Stimulated activated effector memory CD8-positive, alpha-beta T cell treated with anti-CD3 and anti-CD28 coated beads, Interleukin-12 subunit alpha, Interleukin-12 subunit beta, amount 100 ng/mL, for 72 hours (primary cell): ENCODE measurements at regions not wholly inside any gene's neighbourhood (a gene's known extent, or its start where the extent isn't known, plus 50 kb on each side); places are given as distances from the start of the nearest gene placed in this dataset.

Experiments
- ATAC-seq: fragments of 150-1000 bp; cut with Tn5 transposase; 2 replicates; pipeline ENCODE4 v1.10.0; 2021
- DNase-seq, 2 donors: peaks; one replicate each; pipeline ENCODE4 v3.0.0; 2021 to 2022; ENCODE audit warnings: low spot score in 2 of 2
- H3K27ac Mint-ChIP-seq: one replicate; pipeline ENCODE4 v1.8.0; 2022; ENCODE audit warnings: mild to moderate bottlenecking, mixed read lengths
- H3K36me3 Mint-ChIP-seq: one replicate; pipeline ENCODE4 v1.8.0; 2022; ENCODE audit warnings: mild to moderate bottlenecking, mixed read lengths
- H3K4me1 Mint-ChIP-seq: one replicate; pipeline ENCODE4 v1.8.0; 2022; ENCODE audit warnings: mixed read lengths
- H3K4me3 Mint-ChIP-seq: one replicate; pipeline ENCODE4 v1.8.0; 2022; ENCODE audit warnings: mild to moderate bottlenecking, mixed read lengths
- H3K9me3 Mint-ChIP-seq: one replicate; pipeline ENCODE4 v1.8.0; 2022; ENCODE audit warnings: mixed read lengths

DNA sequence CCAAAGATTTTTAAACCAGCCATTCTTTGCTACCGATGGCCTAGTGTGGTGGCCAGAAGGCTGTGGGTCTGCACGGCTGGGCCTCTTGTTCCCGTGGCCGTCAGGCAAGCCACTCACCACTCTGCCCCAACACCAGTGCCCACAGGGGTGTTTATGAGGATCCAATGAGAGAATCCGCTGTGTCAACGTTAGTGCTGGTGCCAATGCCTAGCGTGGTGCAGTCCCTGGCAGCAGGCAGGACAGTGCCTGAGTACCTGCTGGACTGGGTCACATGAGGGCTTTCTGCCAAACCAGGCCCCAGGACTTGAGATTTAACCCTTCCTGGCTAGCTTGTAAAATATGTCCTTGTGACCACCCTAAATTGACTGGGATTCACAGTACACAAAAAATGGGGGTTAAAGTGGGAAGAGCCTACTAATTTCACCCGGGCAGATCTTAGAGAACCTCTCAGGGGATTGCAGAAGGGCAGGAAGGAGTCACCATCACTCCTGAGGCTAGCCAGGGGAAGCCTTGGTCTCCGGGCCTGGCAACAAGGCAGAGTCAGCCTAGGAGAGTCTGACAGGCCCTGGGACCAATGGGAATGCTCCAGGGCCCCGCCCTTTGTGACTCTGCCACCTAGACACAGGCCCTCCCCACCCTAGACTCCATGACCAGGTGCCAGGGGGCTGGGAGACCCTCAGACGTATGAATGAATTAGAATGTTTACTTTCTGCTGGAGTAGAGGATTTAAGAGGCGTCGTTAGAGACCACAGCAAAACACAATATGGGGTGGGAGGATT is 63.2 kb upstream of the FSTL4 start:
- Mint-ChIP-seq H3K27ac (no peak overlapping the region), H3K9me3 (no peaks in the 10 kb centered on the region), H3K4me3 (no peak overlapping the region), H3K36me3 (no peaks in the 10 kb centered on the region), H3K4me1 (no peaks in the 10 kb centered on the region)
- DNase-seq (peak in 1 of 2 donors; percentile 25), ATAC-seq (no peak)

- ATAC-seq (no peak), DNase-seq (peak in 1 of 2 donors; percentile 30)
- H3K27ac Mint-ChIP-seq: no peak overlapping the region
- H3K36me3 Mint-ChIP-seq: no peaks in the 10 kb centered on the region
- H3K9me3 Mint-ChIP-seq: no peaks in the 10 kb centered on the region
- H3K4me1 Mint-ChIP-seq: no peaks in the 10 kb centered on the region
- no peak overlapping the region for H3K4me3 Mint-ChIP-seq
Observed at GRCh38 chr5:133670336-133670735, 58.0 kb upstream of the FSTL4 start.

- Mint-ChIP-seq H3K9me3 (no peaks in the 10 kb centered on the region), H3K27ac (no peak overlapping the region), H3K36me3 (no peaks in the 10 kb centered on the region), H3K4me1 (no peaks in the 10 kb centered on the region), H3K4me3 (no peak overlapping the region)
- DNase-seq (peak in 1 of 2 donors; percentile 23), ATAC-seq (peak; percentile 29)
Observed at GRCh38 chr5:133669472-133669871, 57.1 kb upstream of the FSTL4 start.

DNA sequence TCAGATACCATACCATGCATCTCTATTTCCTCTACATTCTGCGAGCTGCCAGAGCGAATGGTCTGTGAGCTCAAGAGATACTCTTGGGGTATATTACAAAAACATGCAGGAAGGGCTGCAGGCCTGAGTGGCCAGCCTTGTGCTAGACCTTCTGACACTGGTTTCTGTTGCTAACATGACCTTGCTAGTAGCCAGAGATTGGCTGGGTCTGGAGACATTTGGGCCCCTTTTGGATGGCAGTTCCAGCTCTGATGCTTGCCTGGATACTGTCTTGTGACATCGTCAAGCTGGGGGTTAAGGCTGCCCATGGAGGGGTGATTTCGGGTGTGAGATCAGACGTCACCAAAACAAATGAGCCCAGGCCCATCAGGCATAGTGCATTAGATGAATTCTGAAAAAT is 56.1 kb upstream of the FSTL4 start:
- peak in 1 of 2 donors; percentile 13 for DNase-seq
- no peak overlapping the region for H3K27ac Mint-ChIP-seq
- no peak overlapping the region for H3K4me3 Mint-ChIP-seq
- no peak for ATAC-seq
- H3K4me1 Mint-ChIP-seq: no peaks in the 10 kb centered on the region
- no peaks in the 10 kb centered on the region for H3K36me3 Mint-ChIP-seq
- H3K9me3 Mint-ChIP-seq: no peaks in the 10 kb centered on the region

DNA sequence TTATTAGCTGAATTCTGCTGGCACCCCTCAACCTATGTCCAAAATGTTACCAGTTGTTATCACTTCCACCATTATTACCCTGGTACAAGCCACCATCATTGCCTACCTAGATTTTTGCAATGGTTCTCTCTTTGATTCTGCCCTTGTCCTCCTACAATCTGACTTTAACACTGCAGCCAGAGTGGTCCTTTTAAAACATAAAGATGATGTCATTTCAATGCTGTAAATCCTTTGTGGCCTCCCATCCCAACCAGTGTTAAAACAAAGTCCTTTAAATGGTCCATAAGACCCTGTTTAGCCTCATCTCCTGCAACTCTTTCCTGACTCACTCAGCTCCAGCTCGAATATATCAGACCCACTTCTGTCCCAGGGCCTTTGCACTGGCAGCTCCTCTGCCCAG is 54.9 kb upstream of the FSTL4 start:
- Mint-ChIP-seq H3K36me3 (no peaks in the 10 kb centered on the region), H3K4me3 (no peak overlapping the region), H3K27ac (no peak overlapping the region), H3K9me3 (no peaks in the 10 kb centered on the region), H3K4me1 (no peaks in the 10 kb centered on the region)
- DNase-seq (peak in 1 of 2 donors; percentile 38), ATAC-seq (no peak)

DNA sequence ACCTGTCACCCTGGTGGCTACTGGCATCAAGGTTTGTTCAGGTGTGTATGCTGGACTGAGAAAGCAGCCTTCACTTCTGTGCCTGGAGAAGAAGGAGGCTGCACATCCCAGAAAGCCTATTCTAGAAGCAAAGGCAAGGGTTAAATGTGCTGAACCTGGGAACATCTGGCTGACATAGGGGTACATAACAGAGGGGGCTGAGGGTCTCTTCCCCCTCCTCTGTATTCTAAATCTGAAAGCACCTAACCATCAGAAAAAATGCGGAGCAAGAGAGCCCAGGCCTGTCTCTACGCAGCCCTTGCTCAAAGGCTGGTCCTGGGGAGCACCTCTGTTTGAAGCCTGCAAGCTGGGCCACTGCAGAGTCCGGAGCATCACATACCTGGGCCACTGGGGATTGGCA is 53.2 kb upstream of the FSTL4 start:
- ATAC-seq (no peak), DNase-seq (peak in 1 of 2 donors; percentile 23)
- Mint-ChIP-seq H3K9me3 (no peaks in the 10 kb centered on the region), H3K4me3 (no peak overlapping the region), H3K27ac (no peak overlapping the region), H3K4me1 (no peaks in the 10 kb centered on the region), H3K36me3 (no peaks in the 10 kb centered on the region)

DNA sequence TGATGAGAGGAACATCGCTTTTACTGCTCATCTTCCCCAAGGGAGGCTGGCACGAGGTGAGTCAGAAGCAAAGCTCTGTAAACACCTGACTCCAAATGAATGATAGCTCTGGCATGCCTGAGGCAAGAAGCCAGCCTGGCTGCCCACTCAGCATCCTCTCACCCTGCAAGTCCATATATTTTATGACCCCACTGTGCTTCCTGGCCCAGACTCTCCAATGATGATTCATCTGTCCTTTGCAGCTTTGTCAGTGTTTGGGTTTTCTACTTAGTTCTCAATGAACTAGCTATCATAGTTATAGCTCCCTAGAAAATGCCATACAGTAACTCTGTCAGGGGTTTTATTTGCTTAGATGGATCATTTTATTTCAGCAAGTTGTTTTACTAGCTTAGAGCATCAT is 52.1 kb upstream of the FSTL4 start:
- no peaks in the 10 kb centered on the region for H3K9me3 Mint-ChIP-seq
- no peaks in the 10 kb centered on the region for H3K36me3 Mint-ChIP-seq
- no peaks in the 10 kb centered on the region for H3K4me1 Mint-ChIP-seq
- H3K4me3 Mint-ChIP-seq: no peak overlapping the region
- ATAC-seq: no peak
- DNase-seq: peak in 1 of 2 donors; percentile 18
- no peak overlapping the region for H3K27ac Mint-ChIP-seq

DNA sequence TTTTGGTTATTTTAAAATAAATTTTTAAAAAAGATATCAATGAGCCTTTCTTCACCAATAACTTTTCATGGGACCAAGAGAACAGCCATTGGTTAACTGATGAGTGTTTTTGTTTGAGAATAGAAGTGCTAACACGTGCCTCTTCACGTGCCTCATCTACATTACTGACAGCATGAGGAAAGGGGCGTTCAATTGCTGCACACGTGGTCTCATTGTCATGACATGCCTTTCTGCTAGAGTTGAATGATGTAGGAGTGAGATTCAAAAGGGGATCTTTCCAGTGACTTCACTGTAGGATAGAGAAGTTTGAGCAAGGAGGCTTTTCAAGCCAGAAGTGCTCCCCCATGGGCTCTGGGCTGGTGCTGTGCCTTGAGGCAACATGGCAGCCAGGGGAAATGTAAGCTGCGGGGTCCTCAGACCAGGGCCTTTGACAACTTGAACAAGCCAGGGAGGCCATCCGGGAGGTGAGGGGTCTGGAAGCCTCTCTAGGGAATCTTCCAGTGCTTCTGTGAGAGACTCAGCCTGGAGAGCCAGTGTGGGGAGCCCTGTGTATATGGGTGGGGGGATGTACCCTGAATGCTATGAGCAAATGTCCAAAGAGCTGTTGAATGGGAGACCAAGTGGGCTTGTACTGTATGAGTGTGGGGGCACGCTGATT is 51.2 kb upstream of the FSTL4 start:
- no peak overlapping the region for H3K27ac Mint-ChIP-seq
- no peaks in the 10 kb centered on the region for H3K4me1 Mint-ChIP-seq
- ATAC-seq: no peak
- H3K36me3 Mint-ChIP-seq: no peaks in the 10 kb centered on the region
- DNase-seq: peak in 1 of 2 donors; percentile 37
- no peaks in the 10 kb centered on the region for H3K9me3 Mint-ChIP-seq
- no peak overlapping the region for H3K4me3 Mint-ChIP-seq

DNA sequence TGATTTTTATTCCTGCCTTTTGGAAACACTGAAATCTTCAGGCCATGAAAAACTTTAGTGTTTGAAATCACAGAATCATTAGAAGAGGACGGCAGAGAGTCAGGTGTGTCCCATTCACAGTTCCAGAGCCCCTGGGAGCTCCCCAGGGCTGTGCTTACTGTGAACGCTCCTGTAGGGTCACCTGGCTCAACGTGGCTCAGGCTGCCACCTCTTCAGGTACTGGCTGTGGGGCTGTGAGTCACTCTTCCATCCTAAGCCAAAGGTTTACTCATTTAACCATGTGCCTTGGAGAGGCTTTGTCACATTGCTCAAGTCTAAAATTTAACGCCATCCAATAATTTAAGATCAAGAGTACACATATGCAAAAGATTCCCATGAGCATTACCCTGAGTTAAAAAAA is 50.2 kb upstream of the FSTL4 start:
- DNase-seq: peak in 1 of 2 donors; percentile 22
- no peak overlapping the region for H3K4me3 Mint-ChIP-seq
- H3K27ac Mint-ChIP-seq: no peak overlapping the region
- no peaks in the 10 kb centered on the region for H3K9me3 Mint-ChIP-seq
- H3K4me1 Mint-ChIP-seq: no peaks in the 10 kb centered on the region
- H3K36me3 Mint-ChIP-seq: no peaks in the 10 kb centered on the region
- ATAC-seq: no peak
